H1 (cell line): ENCODE measurements at regions not wholly inside any gene's neighbourhood (a gene's known extent, or its start where the extent isn't known, plus 50 kb on each side); places are given as distances from the start of the nearest gene placed in this dataset.

Source experiments
- CTCF ChIA-PET: fragments of 300-600 bp; sonication (Branson Sonifier 250); formaldehyde crosslinking; loops from one replicate; lab custom pipeline; 2021; ENCODE audit not compliant: partially characterized antibody; lab: Charles Lee
- POLR2A ChIA-PET: fragments of 300-600 bp; sonication (Branson Sonifier 250); formaldehyde crosslinking; loops from one replicate; lab custom pipeline; 2021; ENCODE audit warnings: inconsistent platforms; ENCODE audit not compliant: partially characterized antibody; lab: Charles Lee
- DNase-seq, 2 experiments: peaks; one replicate each; pipeline versions ENCODE4 v3.0.0 to v3.0.0-alpha.2; 2010 to 2022; ENCODE audit warnings: low spot score in 2 of 2, low read depth in 1 of 2, mixed read lengths in 1 of 2
- FAIRE-seq: peaks from 2 replicates; lab custom pipeline; 2011; peaks lifted over from hg19 to GRCh38; lab: Jason Lieb, UNC
- H2AFZ ChIP-seq: 2 replicates; pipeline ENCODE4 v1.8.1; 2012; ENCODE audit warnings: low read length, inconsistent platforms
- H2AK5ac ChIP-seq: 2 replicates; pipeline ENCODE4 v1.6.1; 2013; ENCODE audit warnings: low read depth, low read length
- H2BK120ac ChIP-seq: replicated peaks from 2 replicates; pipeline ENCODE3; 2013; ENCODE audit warnings: low read depth, low read length, inconsistent platforms
- H2BK12ac ChIP-seq: 2 replicates; pipeline ENCODE4 v1.6.1; 2013; ENCODE audit warnings: low read depth, low read length
- H2BK15ac ChIP-seq: 2 replicates; pipeline ENCODE4 v1.6.1; 2013; ENCODE audit warnings: low read length
- H2BK20ac ChIP-seq: 2 replicates; pipeline ENCODE4 v1.6.1; 2013; ENCODE audit warnings: low read length
- H2BK5ac ChIP-seq: 2 replicates; pipeline ENCODE4 v1.6.1; 2013; ENCODE audit warnings: low read depth, low read length
- H3K14ac ChIP-seq: 2 replicates; pipeline ENCODE4 v1.6.1; 2013; ENCODE audit warnings: inconsistent platforms; ENCODE audit not compliant: insufficient read length
- H3K18ac ChIP-seq: 2 replicates; pipeline ENCODE4 v1.6.1; 2013; ENCODE audit warnings: low read length; ENCODE audit errors: extremely low read depth
- H3K23ac ChIP-seq: 2 replicates; pipeline ENCODE4 v1.6.1; 2013; ENCODE audit warnings: inconsistent platforms; ENCODE audit not compliant: insufficient read length
- H3K23me2 ChIP-seq: 2 replicates; pipeline ENCODE4 v1.6.1; 2013; ENCODE audit warnings: low read depth, low read length
- H3K27ac ChIP-seq: 2 replicates; pipeline ENCODE4 v1.6.1; 2011; ENCODE audit warnings: low read depth, low read length, inconsistent platforms
- H3K27me3 ChIP-seq, 4 experiments: replicated peaks in 1 of 4; 1 replicate in 1 of 4; 2 replicates in 3 of 4; pipeline versions ENCODE4 v1.6.1 to v1.8.1; 2011 to 2013; ENCODE audit warnings: low read length in 3 of 4, mild to moderate bottlenecking in 3 of 4, inconsistent platforms in 2 of 4, mixed read lengths in 2 of 4, moderate library complexity in 1 of 4; ENCODE audit not compliant: control insufficient read depth in 3 of 4, insufficient read depth in 3 of 4; ENCODE audit errors: extremely low read depth in 1 of 4
- H3K36me3 ChIP-seq, 4 experiments: 2 replicates each; pipeline versions ENCODE4 v1.6.1 to v1.8.1; 2011 to 2013; ENCODE audit warnings: mild to moderate bottlenecking in 4 of 4, low read length in 3 of 4, moderate library complexity in 2 of 4, control low read depth in 1 of 4, inconsistent platforms in 1 of 4; ENCODE audit not compliant: insufficient read depth in 4 of 4, control insufficient read depth in 2 of 4
- H3K4ac ChIP-seq: replicated peaks from 2 replicates; pipeline ENCODE3; 2013; ENCODE audit warnings: low read length, low read depth, mixed read lengths, inconsistent platforms; ENCODE audit not compliant: insufficient read length
- H3K4me1 ChIP-seq, 4 experiments: replicated peaks in 1 of 4; 1 replicate in 1 of 4; 2 replicates in 3 of 4; pipeline versions ENCODE4 v1.6.1 to v1.8.1; 2011 to 2013; ENCODE audit warnings: low read length in 3 of 4, inconsistent platforms in 2 of 4, mixed read lengths in 1 of 4; ENCODE audit not compliant: insufficient read depth in 4 of 4, control insufficient read depth in 3 of 4
- H3K4me2 ChIP-seq, 2 experiments: 2 replicates each; pipeline versions ENCODE4 v1.6.1 to v1.8.1; 2011 to 2013; ENCODE audit warnings: low read depth in 2 of 2, low read length in 2 of 2, control low read depth in 1 of 2, inconsistent platforms in 1 of 2, mild to moderate bottlenecking in 1 of 2; ENCODE audit not compliant: insufficient read depth in 1 of 2
- H3K4me3 ChIP-seq, 4 experiments: fragments of 200-600, 300-600 bp in 1 of 4; sonication (generic), shearing (Covaris generic), sonication (Bioruptor Twin) in 1 of 4; 2 replicates each; pipeline versions ENCODE4 v1.5.1 to v1.8.1; 2011 to 2016; ENCODE audit warnings: low read length in 4 of 4, low read depth in 3 of 4, control low read depth in 2 of 4, inconsistent platforms in 2 of 4, mild to moderate bottlenecking in 2 of 4, mixed read lengths in 1 of 4, moderate library complexity in 1 of 4; ENCODE audit not compliant: insufficient read depth in 2 of 4; ENCODE audit errors: extremely low read depth in 1 of 4
- H3K56ac ChIP-seq: replicated peaks from 2 replicates; pipeline ENCODE3; 2013; ENCODE audit warnings: low read depth, mild to moderate bottlenecking, mixed read lengths, low read length, inconsistent platforms; ENCODE audit not compliant: insufficient read length
- H3K79me1 ChIP-seq: 2 replicates; pipeline ENCODE4 v1.6.1; 2013; ENCODE audit warnings: low read depth, low read length, control low read depth
- H3K79me2 ChIP-seq, 2 experiments: 2 replicates each; pipeline versions ENCODE4 v1.6.1 to v1.8.1; 2012 to 2013; ENCODE audit warnings: low read length in 2 of 2, mild to moderate bottlenecking in 2 of 2, inconsistent platforms in 1 of 2; ENCODE audit not compliant: insufficient read depth in 2 of 2, control insufficient read depth in 1 of 2
- H3K9ac ChIP-seq, 4 experiments: replicated peaks in 1 of 4; 1 replicate in 1 of 4; 2 replicates in 3 of 4; pipeline versions ENCODE4 v1.6.1 to v1.8.1; 2011 to 2013; ENCODE audit warnings: low read depth in 3 of 4, low read length in 3 of 4, control low read depth in 2 of 4, mild to moderate bottlenecking in 2 of 4, moderate library complexity in 2 of 4, inconsistent platforms in 1 of 4; ENCODE audit errors: extremely low read depth in 1 of 4
- H3K9me3 ChIP-seq, 2 experiments: 2 replicates each; pipeline versions ENCODE4 v1.6.1 to v1.8.1; 2012 to 2013; ENCODE audit warnings: mild to moderate bottlenecking in 2 of 2, moderate library complexity in 2 of 2, control low read depth in 1 of 2, inconsistent platforms in 1 of 2, low read depth in 1 of 2, low read length in 1 of 2, mixed read lengths in 1 of 2; ENCODE audit not compliant: insufficient read depth in 2 of 2
- H4K20me1 ChIP-seq, 2 experiments: replicated peaks in 1 of 2; 2 replicates each; pipeline versions ENCODE3 to v1.8.1; 2011 to 2013; ENCODE audit warnings: inconsistent platforms in 2 of 2, low read length in 2 of 2, mild to moderate bottlenecking in 1 of 2; ENCODE audit not compliant: insufficient read depth in 2 of 2, control insufficient read depth in 1 of 2
- H4K5ac ChIP-seq: 2 replicates; pipeline ENCODE4 v1.6.1; 2013; ENCODE audit warnings: low read length, low read depth, mixed read lengths, inconsistent platforms; ENCODE audit not compliant: insufficient read length
- H4K8ac ChIP-seq: 2 replicates; pipeline ENCODE4 v1.8.0; 2013; ENCODE audit warnings: mild to moderate bottlenecking, moderate library complexity, low read length, inconsistent platforms; ENCODE audit not compliant: insufficient read depth; ENCODE audit errors: extremely low read depth
- H4K91ac ChIP-seq: replicated peaks from 2 replicates; pipeline ENCODE3; 2013; ENCODE audit warnings: low read length, mixed read lengths, inconsistent platforms; ENCODE audit not compliant: insufficient read length
- CHD2 ChIP-seq: IDR thresholded peaks from 2 replicates; pipeline ENCODE4 v1.6.1; 2012; ENCODE audit warnings: low read length, improper control_type of control experiment
- EP300 ChIP-seq, 2 experiments: IDR thresholded peaks; 1 replicate in 1 of 2; 2 replicates in 1 of 2; pipeline ENCODE4 v1.6.1; 2011 to 2012; ENCODE audit warnings: low read depth in 2 of 2, low read length in 2 of 2, mild to moderate bottlenecking in 2 of 2, borderline replicate concordance in 1 of 2, inconsistent platforms in 1 of 2, moderate library complexity in 1 of 2
- RAD21 ChIP-seq, 2 experiments: IDR thresholded peaks in 1 of 2; conservative IDR thresholded peaks in 1 of 2; 2 replicates each; pipeline ENCODE4 v1.6.1; 2011; ENCODE audit warnings: low read depth in 2 of 2, low read length in 2 of 2, improper control_type of control experiment in 1 of 2, inconsistent platforms in 1 of 2, mild to moderate bottlenecking in 1 of 2, moderate library complexity in 1 of 2
- WGBS, 2 experiments: shearing (Covaris generic) in 1 of 2; methylation state at CpG; one replicate each; pipeline versions ENCODE4 v1.1.6 to v1.1.7; 2013 to 2015; ENCODE audit warnings: low lambda C conversion rate in 2 of 2, mixed read lengths in 2 of 2, inconsistent platforms in 1 of 2, low coverage in 1 of 2, missing lambda C conversion rate in 1 of 2; ENCODE audit not compliant: insufficient replicate concordance in 2 of 2, insufficient coverage in 1 of 2, insufficient read length in 1 of 2; ENCODE audit errors: extremely low coverage in 1 of 2, missing lambda C conversion rate in 1 of 2; 5-methylcytosine and 5-hydroxymethylcytosine counted together

DNA sequence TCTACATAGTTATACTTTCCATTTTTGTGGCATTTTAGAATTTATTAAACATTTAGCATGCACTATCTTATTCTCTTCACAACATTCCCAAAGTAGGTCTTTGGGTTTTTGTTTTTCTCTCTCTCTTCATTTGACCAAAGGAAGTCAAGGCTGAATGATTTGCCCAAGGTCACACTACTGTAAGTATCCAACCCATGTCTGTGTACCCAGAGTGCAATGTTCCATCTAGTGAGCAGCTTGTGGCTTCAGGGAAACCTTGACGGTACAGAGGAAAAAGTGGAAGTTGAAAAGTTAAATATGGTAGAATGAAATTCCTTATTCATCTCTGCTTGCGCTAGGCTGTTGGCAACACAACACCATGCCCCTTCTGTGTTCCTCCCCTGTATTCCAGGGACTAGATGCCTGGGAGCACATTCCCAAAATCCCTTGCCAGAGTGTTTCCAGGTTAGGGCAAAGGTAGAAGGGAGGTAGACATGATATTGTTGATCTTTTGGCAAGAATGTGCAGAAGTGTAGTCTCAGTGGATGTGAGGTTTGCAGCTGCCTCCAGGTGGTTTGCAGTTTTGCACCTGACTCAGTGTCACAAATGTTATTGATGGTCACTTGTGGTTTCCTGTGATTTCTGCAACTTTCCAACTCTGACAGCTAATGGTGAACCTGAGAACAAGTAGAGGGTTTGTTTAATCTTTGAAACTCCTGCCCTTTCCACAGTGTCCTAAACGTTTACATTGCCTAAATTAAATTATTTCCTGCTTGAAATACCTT, 196.7 kb downstream of the RMST start:
- H2AFZ ChIP-seq: no peak overlapping the region
- no peak overlapping the region for H3K23ac ChIP-seq
- H4K91ac ChIP-seq: no peak overlapping the region
- H4K8ac ChIP-seq: no peak overlapping the region; the same call in 1 of the 2 replicates
- 83% methylated on average over 3 of the region's 3 CpGs; no CpG with 5 or more reads in 1 of the 2 experiments for WGBS, 2 experiments
- H3K4me3 ChIP-seq: no peak overlapping the region
- H2AK5ac ChIP-seq: no peak overlapping the region
- no peak overlapping the region for H4K5ac ChIP-seq
- H2BK5ac ChIP-seq: no peak overlapping the region
- H3K9me3 ChIP-seq: peaks cover 14 to 15% of the 10 kb centered on the region in 2 experiments; a peak in 3 of 4 replicates
- no peaks in the 10 kb centered on the region for H3K27me3 ChIP-seq
- H3K79me2 ChIP-seq: no peaks in the 10 kb centered on the region
- ChIA-PET POLR2A (no interaction called here), CTCF (no interaction called here)
- no peak for DNase-seq
- H3K9ac ChIP-seq: no peak overlapping the region
- no peak overlapping the region for H2BK120ac ChIP-seq
- no peak overlapping the region for H3K27ac ChIP-seq
- no peaks in the 10 kb centered on the region for H3K79me1 ChIP-seq
- H3K4ac ChIP-seq: no peak overlapping the region
- no peak overlapping the region for H3K14ac ChIP-seq
- no peak overlapping the region for H2BK15ac ChIP-seq
- no peak overlapping the region for H2BK20ac ChIP-seq
- H3K56ac ChIP-seq: no peak overlapping the region
- no peaks in the 10 kb centered on the region for H4K20me1 ChIP-seq
- no peaks in the 10 kb centered on the region for H3K23me2 ChIP-seq
- no peak for FAIRE-seq
- no peak overlapping the region for H2BK12ac ChIP-seq
- H3K4me1 ChIP-seq: no peaks in the 10 kb centered on the region
- no peak overlapping the region for H3K18ac ChIP-seq
- H3K36me3 ChIP-seq: no peaks in the 10 kb centered on the region
- no peak overlapping the region for H3K4me2 ChIP-seq
- TF ChIP-seq CHD2: no peak
- no peak for TF ChIP-seq EP300 (IDR thresholded peaks at IDR 0.05; ENCODE audit: borderline replicate concordance in 1 of 2, low read depth in 2 of 2, low read length in 2 of 2)
- no peak for TF ChIP-seq RAD21 (IDR thresholded peaks at IDR 0.05 in 1 of 2, conservative IDR thresholded peaks at IDR 0.05 in 1 of 2; ENCODE audit: low read depth in 2 of 2, low read length in 2 of 2)
